Cardiac fibroblast (primary cell): ENCODE measurements at regions not wholly inside any gene's neighbourhood (a gene's known extent, or its start where the extent isn't known, plus 50 kb on each side); places are given as distances from the start of the nearest gene placed in this dataset.

Experiments
- DNase-seq, 2 donors: peaks; one replicate each; pipeline versions ENCODE4 v3.0.0 to v3.0.0-alpha.2; 2010; ENCODE audit warnings: low read depth in 2 of 2
- H3K4me3 ChIP-seq, 2 donors: replicated peaks in 1 of 2; 1 replicate in 1 of 2; 2 replicates in 1 of 2; pipeline ENCODE4 v1.5.1; 2011; ENCODE audit warnings: low read depth in 2 of 2, low read length in 2 of 2, mild to moderate bottlenecking in 2 of 2, moderate library complexity in 1 of 2
- TF ChIP-seq, protein P1 (sequence below): IDR thresholded peaks from one replicate; pipeline ENCODE4 v1.5.1; 2011; ENCODE audit warnings: low read depth, mild to moderate bottlenecking, low read length, inconsistent platforms

DNA sequence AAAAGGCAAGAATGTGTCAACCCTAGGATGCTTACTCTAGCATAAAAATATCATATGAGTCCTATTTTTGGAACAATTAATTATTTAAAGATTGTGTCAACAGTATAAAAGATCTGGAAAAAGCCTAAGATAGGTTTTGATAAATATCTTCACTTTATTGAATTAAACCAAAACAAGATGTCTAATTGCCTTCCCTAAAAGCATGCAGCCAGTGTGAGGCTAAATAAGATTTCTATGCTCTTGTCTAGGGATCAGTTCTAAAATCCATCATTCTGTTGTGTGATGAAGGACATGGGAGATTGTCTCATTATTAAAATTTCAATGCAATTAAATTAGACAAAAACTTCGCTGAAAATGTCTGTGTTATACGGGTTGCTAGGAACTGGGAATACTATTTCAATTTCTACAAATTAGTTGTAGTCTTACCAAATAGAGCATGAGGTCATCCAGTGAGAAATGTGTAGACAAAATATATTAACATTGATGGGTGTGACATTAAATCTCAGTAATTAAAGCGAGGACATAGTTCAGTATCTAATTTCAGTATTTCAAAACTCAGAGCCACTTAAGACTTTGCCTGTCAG, 535.6 kb upstream of the FSIP2 start:
- no peak overlapping the region for H3K4me3 ChIP-seq
- no peak for DNase-seq
- TF ChIP-seq, protein P1, sequence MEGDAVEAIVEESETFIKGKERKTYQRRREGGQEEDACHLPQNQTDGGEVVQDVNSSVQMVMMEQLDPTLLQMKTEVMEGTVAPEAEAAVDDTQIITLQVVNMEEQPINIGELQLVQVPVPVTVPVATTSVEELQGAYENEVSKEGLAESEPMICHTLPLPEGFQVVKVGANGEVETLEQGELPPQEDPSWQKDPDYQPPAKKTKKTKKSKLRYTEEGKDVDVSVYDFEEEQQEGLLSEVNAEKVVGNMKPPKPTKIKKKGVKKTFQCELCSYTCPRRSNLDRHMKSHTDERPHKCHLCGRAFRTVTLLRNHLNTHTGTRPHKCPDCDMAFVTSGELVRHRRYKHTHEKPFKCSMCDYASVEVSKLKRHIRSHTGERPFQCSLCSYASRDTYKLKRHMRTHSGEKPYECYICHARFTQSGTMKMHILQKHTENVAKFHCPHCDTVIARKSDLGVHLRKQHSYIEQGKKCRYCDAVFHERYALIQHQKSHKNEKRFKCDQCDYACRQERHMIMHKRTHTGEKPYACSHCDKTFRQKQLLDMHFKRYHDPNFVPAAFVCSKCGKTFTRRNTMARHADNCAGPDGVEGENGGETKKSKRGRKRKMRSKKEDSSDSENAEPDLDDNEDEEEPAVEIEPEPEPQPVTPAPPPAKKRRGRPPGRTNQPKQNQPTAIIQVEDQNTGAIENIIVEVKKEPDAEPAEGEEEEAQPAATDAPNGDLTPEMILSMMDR = no peak

DNA sequence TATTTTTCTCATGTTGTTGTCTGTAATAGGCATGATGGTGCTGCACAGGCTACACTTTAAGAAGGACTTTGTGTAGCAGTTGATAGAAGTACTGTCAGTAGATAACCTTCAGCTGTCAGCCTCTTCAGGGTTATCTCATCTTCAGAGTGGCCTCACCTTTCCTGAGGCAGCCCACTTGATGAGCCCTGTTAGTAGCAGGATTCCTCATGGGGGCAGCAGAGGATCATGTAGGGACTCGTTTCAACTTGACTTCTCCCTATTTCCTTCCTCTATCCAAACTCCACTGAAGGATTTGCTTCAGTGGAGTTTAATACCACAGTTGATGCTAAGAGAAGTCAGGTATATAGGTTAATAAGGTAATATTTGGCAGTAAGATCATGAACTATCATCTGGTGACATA, 530.3 kb upstream of the FSIP2 start:
- no peak overlapping the region for H3K4me3 ChIP-seq
- TF ChIP-seq, protein P1 = no peak
- DNase-seq = peak in 1 of 2 donors; percentile 10

DNA sequence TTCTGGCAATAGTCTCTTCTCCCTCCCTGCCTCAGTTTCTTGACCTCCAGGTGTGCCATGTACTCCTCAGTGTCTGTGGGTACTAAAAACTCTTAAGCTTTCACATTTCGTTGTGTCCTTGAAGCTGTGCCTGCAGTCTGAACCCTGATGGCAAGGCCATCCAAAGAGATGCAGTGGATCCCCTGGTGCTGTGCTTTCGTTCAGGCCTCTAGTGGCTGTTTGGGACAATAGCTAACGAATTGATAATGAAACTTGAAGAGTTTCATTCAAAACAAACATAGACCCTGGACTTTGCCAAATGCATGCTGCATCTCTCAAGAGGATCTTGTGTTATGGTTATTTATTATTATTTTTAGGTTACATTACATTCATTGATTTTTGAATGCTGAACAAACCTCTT, 523.1 kb upstream of the FSIP2 start:
- no peak overlapping the region for H3K4me3 ChIP-seq
- TF ChIP-seq, protein P1 = no peak
- no peak for DNase-seq

DNA sequence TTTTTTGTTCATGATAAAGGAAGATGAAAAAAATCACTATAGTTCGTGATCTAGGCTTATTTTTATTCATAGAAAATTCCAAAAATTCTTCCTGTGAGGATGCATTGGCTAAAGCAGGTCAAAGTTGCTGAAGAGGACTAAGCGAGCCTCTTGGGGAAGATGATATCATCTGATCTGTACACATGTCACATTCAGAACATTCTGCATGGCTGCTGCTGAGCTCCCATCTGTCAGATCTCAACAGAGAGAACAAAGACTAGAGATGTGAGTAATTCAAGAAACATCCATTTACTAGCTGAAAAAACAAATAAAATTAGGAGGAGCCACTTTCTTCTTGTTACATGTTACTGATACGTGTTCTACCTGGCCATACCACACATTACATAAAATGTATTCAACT, 518.6 kb upstream of the FSIP2 start:
- H3K4me3 ChIP-seq = no peak overlapping the region
- peak; percentile 13 to 19 for DNase-seq
- TF ChIP-seq, protein P1 = no peak

DNA sequence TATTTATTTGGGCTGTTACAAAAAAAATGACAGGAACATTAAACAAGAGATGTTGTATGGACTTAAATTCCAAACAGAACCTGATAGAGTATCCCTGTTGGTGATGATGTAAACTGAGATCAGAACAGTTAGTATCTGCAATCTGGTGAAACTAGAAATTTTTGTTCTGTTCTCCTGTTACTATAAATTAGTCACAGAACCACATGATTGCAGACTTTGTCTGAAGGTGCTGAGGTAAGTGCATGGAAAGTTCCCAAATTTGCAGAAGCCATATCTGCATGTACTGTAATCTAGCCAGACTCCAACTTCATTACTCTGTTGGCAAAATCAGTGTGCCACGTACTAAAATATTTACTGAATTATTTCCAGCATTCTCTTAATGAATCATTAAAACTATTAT, 516.3 kb upstream of the FSIP2 start:
- no peak overlapping the region for H3K4me3 ChIP-seq
- no peak for DNase-seq
- TF ChIP-seq, protein P1 = no peak

DNA sequence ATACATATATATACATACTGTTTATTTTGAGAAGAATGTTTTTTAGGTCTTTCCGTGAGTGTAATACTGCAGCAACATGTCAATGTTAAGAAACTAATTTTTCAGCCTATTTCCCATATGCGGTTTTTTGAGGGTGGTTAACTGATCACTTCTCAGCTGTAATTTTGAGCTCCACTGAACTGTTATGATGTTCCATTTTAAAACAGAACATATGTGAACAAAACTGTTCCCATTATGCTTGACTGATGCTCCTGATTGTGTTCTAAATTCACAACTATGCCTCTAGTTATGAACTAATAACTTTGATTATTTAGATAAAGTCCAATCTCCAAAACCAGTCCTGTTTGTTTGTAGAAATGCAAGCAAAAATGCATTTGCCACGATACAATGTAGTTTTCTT, 511.2 kb upstream of the FSIP2 start:
- TF ChIP-seq, protein P1 = no peak

DNA sequence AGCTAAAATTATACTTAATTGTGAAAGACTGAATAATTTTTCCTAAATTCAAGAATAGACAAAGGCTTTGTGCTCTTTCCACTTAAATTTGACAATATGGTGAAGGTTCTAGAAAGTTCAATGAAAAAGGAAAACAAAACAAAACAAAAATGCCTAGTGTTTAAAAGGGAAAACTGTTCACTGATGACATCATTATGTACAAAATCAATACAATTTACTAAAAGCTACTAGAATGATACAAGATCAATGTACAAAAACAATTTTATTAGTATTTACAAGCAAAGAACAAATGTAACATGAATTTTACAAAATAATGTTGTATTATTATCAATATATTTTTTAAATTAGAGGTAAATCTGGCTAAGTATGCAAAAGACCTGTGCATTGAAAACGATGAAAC, 499.1 kb upstream of the FSIP2 start:
- TF ChIP-seq, protein P1 = no peak
- no peak overlapping the region for H3K4me3 ChIP-seq
- DNase-seq = no peak

More for the DNA sequence above, 511.2 kb upstream of the FSIP2 start:
- DNase-seq = no peak
- H3K4me3 ChIP-seq = no peak overlapping the region
